ENCODE measurements at regions not wholly inside any gene's neighbourhood (a gene's known extent, or its start where the extent isn't known, plus 50 kb on each side); places are given as distances from the start of the nearest gene placed in this dataset.

DNA sequence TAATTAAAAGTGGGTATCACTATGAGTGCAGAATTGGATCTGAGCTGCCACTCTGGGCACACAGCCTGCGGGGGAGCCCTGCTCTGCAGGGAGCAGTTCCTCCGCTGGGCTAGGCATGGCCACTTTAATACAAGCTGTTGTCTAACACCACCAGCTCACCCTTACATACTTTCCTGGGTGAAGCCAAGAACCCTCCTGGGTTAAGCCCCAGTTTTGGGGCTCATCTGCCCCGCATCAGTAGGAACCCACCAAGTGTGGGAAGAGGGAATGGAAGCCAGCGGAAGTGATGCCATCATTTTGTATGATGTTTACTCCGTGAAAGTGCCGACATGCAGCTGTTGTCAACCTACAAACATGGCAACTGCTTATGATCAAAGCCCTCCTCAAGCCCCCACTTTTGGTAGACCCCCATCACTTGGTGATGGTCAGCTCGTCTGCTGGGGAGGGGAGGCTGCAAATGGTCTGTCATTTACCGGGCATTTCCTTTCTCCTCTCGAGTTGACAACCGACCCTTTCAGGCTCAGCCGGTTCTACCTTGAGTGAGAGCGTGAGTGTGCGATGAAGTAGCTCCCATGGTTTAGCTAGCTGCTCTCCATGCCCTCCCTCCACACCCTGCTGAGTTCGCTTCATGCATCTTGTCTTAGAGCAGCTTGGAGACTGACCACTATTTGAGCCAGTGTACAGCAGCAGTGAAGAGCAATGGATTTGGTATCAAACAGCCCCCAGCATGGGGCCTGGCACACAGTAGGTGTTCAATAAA, 95.3 kb upstream of the IER5L start:
- Mint-ChIP-seq H3K27ac (ENCODE audit: unreplicated experiment) (no peak overlapping the region), H3K27me3 (ENCODE audit: low read depth) (no peaks in the 10 kb centered on the region), H3K9me3 (ENCODE audit: low read depth) (no peaks in the 10 kb centered on the region), H3K36me3 (ENCODE audit: low read depth) (no peaks in the 10 kb centered on the region), H3K4me3 (ENCODE audit: unreplicated experiment) (no peak overlapping the region), H3K4me1 (ENCODE audit: low read depth) (peaks cover 49% of the 10 kb centered on the region)
- DNase-seq (ENCODE audit: low spot score), result peak; percentile 34
- TF ChIP-seq, protein P1, sequence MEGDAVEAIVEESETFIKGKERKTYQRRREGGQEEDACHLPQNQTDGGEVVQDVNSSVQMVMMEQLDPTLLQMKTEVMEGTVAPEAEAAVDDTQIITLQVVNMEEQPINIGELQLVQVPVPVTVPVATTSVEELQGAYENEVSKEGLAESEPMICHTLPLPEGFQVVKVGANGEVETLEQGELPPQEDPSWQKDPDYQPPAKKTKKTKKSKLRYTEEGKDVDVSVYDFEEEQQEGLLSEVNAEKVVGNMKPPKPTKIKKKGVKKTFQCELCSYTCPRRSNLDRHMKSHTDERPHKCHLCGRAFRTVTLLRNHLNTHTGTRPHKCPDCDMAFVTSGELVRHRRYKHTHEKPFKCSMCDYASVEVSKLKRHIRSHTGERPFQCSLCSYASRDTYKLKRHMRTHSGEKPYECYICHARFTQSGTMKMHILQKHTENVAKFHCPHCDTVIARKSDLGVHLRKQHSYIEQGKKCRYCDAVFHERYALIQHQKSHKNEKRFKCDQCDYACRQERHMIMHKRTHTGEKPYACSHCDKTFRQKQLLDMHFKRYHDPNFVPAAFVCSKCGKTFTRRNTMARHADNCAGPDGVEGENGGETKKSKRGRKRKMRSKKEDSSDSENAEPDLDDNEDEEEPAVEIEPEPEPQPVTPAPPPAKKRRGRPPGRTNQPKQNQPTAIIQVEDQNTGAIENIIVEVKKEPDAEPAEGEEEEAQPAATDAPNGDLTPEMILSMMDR (IDR thresholded peaks at IDR 0.05), result no peak

DNA sequence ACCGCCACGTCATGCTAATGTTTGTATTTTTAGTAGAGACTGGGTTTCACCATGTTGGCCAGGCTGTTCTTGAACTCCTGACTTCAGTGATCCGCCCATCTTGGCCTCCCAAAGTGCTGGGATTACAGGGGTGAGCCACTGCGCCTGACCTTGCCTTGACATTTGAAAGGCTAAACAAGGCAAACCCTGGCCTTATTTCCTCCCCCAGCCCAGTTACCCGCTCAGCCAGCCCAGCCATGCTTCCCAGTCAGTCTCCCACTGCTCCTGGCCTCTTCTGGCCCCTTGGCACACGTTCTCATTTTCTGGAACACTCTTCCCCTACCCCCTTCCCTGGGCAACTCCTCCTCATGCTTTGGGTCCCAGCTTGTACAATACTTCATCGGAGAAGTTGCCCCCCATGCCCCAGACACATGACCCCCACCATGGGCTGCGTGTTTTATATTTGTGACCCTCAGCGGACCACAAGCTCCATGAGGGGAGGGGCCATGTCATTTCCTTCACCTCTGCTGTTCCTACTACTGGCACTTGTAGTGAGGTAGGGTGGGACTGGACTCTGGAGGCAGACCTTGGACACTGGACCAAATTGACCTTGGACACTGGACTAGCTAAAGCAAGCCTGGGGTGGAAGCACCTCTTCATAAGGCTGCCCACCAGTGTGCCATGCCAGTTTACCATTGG, 94.4 kb upstream of the IER5L start:
- Mint-ChIP-seq H3K4me3 (ENCODE audit: unreplicated experiment) (no peak overlapping the region), H3K9me3 (ENCODE audit: low read depth) (no peaks in the 10 kb centered on the region), H3K4me1 (ENCODE audit: low read depth) (peaks cover 40% of the 10 kb centered on the region), H3K36me3 (ENCODE audit: low read depth) (no peaks in the 10 kb centered on the region), H3K27ac (ENCODE audit: unreplicated experiment) (no peak overlapping the region), H3K27me3 (ENCODE audit: low read depth) (no peaks in the 10 kb centered on the region)
- TF ChIP-seq, protein P1 (IDR thresholded peaks at IDR 0.05), result no peak
- DNase-seq (ENCODE audit: low spot score), result peak; percentile 13

DNA sequence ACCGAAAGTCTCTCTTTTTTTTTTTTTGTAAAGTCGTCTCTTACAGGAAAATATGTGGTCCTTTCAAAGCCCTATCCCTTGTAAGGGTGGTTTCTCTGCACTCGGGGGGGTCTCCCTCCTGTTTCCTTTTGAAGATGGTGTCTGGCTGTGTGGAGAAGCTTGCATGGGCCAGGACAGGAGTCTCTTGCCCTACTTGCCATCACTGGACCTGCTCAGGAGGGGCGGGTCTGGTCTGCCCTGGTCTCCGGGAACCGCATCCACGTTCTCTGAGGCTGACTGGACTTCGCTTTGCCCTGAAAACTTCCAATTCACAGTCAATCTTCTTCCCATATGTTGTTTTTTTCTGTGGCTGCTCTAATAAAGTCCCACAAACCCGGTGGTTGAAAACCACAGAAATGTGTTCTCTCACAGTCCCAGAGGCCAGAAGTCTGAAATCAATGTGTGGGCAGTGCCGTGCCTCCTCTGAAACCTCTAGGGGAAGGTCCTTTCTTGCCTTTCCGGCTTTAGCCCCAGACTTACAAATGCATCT, 92.9 kb upstream of the IER5L start:
- Mint-ChIP-seq H3K36me3 (ENCODE audit: low read depth) (no peaks in the 10 kb centered on the region), H3K4me1 (ENCODE audit: low read depth) (peaks cover 27% of the 10 kb centered on the region), H3K4me3 (ENCODE audit: unreplicated experiment) (no peak overlapping the region), H3K27ac (ENCODE audit: unreplicated experiment) (peak overlapping the region; percentile 85), H3K9me3 (ENCODE audit: low read depth) (no peaks in the 10 kb centered on the region), H3K27me3 (ENCODE audit: low read depth) (no peaks in the 10 kb centered on the region)
- TF ChIP-seq, protein P1 (IDR thresholded peaks at IDR 0.05), result no peak
- no peak for DNase-seq (ENCODE audit: low spot score)

DNA sequence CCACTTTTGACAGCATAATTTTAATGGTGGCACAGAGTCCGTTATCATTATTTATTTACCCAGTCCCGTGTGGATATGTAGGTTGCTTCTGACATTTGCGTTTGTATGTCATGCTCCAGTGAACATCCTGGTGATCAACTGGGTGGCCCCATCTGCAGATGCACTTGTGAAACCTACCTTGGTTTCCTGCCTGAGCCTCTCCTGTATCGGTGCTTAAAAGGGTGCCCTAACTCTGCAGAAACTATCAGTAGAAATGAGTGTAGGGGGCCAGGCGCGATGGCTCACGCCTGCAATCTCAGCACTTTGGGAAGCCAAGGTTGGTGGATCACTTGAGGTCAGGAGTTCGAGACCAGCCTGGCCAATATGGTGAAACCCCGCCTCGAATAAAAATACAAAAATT, 92.1 kb upstream of the IER5L start:
- Mint-ChIP-seq H3K27ac (ENCODE audit: unreplicated experiment) (no peak overlapping the region), H3K4me1 (ENCODE audit: low read depth) (peaks cover 21% of the 10 kb centered on the region), H3K4me3 (ENCODE audit: unreplicated experiment) (no peak overlapping the region), H3K27me3 (ENCODE audit: low read depth) (no peaks in the 10 kb centered on the region), H3K9me3 (ENCODE audit: low read depth) (no peaks in the 10 kb centered on the region), H3K36me3 (ENCODE audit: low read depth) (no peaks in the 10 kb centered on the region)
- TF ChIP-seq, protein P1 (IDR thresholded peaks at IDR 0.05), result no peak
- DNase-seq (ENCODE audit: low spot score), result no peak

DNA sequence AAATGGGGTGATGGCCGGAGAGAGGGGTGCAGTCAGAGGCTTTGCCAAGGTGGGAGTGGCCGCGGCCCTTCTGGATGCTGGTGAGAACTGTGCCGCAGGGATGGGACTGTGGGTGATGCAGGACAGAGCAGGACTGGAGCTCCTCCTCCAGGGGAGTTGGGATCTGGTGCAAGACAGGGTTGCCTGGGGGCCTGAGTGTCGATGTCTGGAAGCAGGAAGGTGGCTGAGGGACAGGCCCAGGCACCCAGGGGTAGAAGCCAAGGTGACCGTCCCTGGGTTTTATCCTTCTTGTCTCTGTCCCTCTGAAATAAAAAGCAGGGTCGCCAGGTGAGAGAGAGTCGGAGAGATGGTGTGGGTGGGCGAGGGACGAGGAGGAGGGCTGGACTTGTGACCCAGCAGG, 89.1 kb upstream of the IER5L start:
- TF ChIP-seq, protein P1 (IDR thresholded peaks at IDR 0.05), result no peak
- Mint-ChIP-seq H3K27ac (ENCODE audit: unreplicated experiment) (no peak overlapping the region), H3K9me3 (ENCODE audit: low read depth) (no peaks in the 10 kb centered on the region), H3K4me1 (ENCODE audit: low read depth) (peaks cover 21% of the 10 kb centered on the region), H3K27me3 (ENCODE audit: low read depth) (no peaks in the 10 kb centered on the region), H3K36me3 (ENCODE audit: low read depth) (no peaks in the 10 kb centered on the region), H3K4me3 (ENCODE audit: unreplicated experiment) (no peak overlapping the region)
- no peak for DNase-seq (ENCODE audit: low spot score)

All from chondrocyte (in vitro differentiated cells).